SK-MEL-5 (cell line): ENCODE measurements at regions not wholly inside any gene's neighbourhood (a gene's known extent, or its start where the extent isn't known, plus 50 kb on each side); places are given as distances from the start of the nearest gene placed in this dataset.

Experiments
- DNase-seq: peaks from one replicate; pipeline ENCODE4 v3.0.0-alpha.2; 2016; ENCODE audit warnings: low read depth, low spot score
- in situ Hi-C: cut with HindIII; loops from 2 replicates; pipeline ENCODE4 v1.10.0; 2016; ENCODE audit warnings: low sequenced_read_pairs, high pct_unique_total_duplicates, low pct_unique_long_range_greater_than_20kb

- in situ Hi-C loops = no loop called here
Measured at GRCh38 chr13:33758113-33758512, 59.8 kb upstream of the RFC3 start.

GRCh38 chr13:33761740-33762139 is 56.2 kb upstream of the RFC3 start:
- in situ Hi-C loops = no loop called here
- peak; percentile 67 for DNase-seq

More at GRCh38 chr13:33758113-33758512, 59.8 kb upstream of the RFC3 start:
- no peak for DNase-seq

- DNase-seq = no peak
- in situ Hi-C loops = no loop called here
Measured at GRCh38 chr13:33763021-33763420, 54.9 kb upstream of the RFC3 start.

DNA sequence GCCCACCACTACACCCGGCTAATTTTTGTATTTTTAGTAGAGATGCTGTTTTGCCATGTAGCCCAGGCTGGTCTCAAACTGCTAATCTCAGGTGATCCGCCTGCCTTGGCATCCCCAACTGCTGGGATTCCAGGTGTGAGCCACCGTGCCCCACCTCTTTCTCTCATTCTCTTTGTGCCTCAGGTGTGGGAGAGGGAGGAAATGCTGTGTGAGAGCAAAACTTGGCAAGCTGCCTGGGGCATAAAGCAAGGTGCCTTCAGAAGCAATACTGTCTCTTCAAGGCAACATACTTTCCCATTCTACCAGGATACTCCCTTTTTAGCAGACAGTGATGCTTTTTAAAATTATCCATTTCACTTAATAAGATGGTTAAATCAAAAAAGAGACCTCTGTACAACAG is 53.2 kb upstream of the RFC3 start:
- no peak for DNase-seq
- in situ Hi-C loops = no loop called here

DNA sequence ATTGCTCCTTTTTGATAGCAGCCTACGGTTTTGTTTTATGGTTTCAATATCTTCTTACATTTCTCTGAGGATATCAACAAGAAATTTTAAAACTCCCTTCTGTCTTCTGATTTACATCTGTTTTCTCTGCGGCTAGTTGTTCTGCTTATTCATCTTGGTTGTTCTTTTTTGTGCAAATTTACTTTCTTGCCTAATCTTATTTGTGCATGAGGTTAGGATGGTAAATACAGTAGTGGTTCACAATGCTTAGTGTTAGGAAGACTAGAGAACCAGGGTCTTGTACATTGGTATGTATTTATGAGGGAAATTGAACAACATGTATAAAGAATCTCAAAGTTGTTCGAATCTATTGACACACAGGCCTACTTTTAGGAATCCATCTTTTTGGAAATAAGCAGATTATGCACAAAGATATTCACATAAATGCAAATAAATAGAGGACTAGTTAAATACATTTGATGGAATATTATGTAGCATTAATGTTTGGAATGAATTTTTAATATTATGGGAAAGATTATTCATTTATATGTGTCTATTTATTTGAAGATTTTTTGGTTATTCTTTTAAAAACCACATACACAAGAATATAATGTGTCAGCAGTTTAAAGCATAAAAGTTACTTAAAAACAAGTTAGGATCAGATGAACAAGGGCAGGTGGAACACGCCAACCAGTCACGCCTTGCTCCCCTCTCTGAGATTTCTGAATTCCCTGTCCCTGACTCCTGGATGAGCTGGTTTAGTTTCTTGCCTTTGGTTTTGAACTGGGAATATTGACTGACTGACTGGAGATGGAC is 51.4 kb upstream of the RFC3 start:
- in situ Hi-C loops = no loop called here
- DNase-seq = no peak

DNA sequence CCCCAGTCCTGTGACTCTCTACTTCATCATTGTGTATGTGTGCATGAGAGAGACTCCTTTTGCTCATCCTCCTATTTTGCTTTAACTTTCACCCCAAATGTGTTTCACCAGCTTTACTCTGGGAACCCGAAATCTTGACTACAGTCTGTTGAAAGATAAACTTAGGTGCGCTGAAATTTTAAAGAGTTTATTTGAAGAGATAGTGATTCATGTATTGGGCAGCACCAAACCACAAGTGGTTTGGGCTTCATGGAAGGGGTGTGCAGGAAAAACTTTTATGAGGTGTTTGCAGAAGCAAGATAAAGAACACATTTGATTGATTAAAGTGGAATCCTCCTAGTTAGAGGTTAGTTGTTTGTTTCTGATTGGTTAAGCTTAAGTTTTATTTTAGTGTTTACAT is 50.8 kb upstream of the RFC3 start:
- DNase-seq = no peak
- in situ Hi-C loops = no loop called here
